Inflammatory macrophage (primary cell): ENCODE measurements at regions not wholly inside any gene's neighbourhood (a gene's known extent, or its start where the extent isn't known, plus 50 kb on each side); places are given as distances from the start of the nearest gene placed in this dataset.

Experiments used
- DNase-seq, 2 donors: peaks; one replicate each; pipeline ENCODE4 v3.0.0-alpha.2; 2020 to 2022

DNA sequence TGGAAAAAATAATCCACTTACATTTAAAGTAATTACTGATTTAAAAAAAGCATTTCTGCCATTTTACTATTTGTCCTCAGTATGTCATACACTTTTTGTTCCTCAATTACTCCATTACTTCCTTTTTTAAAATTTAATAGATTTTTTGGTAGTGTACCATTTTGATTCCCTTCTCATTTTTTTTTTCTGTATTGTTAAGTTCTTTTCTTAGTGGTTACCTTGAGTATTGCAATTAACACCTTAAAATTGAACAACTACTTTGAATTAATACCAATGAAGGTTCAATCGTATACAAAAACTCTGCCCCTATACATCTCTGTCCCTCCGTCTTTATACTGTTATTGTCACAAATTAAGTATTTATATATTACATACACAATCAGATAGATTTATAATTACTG is 240.6 kb upstream of the LMCD1 start:
- no peak for DNase-seq

DNA sequence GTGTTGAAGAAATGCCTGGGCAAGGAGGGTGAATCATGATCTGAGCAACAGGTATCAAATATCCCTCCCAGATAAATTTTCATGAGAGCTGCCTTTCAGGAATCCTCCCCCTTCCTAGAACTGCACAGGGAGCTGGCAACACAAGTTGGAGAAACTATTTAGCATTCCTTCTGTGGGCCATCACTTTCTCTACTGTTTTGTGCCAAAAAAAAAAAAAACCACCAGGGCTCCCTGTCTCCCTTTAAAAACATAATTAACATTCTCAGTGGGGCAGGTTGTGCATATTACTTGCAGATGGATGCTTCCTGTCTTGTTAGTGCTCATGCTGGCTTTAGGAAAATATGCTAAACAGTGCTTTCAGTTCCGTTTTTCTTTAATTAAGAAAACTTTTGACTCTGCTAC is 234.9 kb upstream of the LMCD1 start:
- DNase-seq, result no peak

DNA sequence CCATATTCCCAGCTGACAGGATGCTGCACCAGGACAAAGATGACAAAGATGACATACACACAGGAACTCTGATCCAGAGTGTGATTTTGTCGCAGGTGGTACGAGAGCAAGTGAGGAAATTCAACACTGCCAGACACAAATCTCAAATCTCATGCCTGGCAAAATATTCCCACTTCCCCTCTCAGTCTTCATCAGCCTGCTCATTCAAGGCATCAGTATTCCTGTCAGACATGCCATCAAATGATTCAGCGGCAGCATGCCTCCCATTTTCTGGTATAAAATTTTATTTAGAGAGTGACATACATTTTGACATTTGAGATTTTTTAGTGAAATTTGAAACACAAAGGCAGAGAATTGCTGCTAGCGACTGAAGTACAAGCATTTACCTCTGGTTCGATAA is 228.1 kb upstream of the LMCD1 start:
- no peak for DNase-seq

DNA sequence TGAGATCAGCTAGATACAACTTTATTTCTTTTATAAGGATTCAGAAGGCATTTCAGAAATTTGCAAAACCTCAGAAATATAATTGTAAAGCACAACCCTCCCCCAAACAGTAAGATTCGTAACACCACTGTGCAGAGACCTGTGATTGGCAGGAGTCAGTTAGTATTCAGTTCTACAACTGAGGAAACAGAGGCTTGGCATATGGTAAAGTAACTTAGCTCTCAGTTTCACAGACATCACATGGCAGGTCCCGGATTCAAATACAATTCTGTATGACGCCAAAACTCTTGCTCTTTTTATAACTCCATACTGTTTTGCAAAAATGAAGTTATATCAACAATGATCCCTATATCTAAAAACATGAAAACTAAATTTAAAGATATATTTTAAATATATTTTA is 225.6 kb upstream of the LMCD1 start:
- no peak for DNase-seq

DNA sequence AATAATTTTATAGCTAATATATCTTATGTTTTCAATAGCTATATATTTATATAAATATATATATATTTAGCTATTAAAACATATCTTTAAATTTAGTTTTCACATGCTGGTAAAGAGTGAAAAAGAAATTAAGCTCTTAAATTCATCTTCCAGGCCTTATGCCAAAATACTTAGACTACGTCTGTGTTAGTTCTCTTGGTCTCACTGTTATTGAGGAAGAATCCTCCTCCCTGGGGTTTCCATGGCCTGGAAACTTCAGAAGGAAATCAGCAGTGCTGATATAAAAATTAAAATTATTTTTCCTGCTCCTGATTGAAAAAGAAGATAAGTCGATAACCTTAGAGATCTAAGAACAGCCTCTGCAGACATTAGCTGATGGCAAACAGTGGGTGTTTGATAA is 225.1 kb upstream of the LMCD1 start:
- no peak for DNase-seq

DNA sequence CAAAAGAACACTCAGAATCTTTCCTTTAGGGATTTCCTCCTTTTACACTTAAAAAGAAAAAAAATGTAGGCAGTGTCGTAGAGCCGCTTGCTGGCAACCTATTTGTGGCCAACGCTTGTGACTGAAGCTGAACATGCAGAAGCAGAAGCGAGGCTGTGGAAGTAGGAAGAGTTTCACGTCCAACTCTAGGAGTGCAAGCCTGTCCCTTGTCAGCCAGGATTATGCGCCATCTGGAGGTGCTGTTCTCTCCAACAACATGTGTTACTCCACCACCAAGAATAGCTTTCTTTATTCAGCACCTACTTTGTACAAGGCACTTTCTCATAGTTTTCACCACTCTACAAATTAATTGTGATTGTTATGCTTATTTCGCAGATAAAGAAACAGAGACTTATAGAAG is 223.2 kb upstream of the LMCD1 start:
- DNase-seq, result peak; percentile 11 to 69

DNA sequence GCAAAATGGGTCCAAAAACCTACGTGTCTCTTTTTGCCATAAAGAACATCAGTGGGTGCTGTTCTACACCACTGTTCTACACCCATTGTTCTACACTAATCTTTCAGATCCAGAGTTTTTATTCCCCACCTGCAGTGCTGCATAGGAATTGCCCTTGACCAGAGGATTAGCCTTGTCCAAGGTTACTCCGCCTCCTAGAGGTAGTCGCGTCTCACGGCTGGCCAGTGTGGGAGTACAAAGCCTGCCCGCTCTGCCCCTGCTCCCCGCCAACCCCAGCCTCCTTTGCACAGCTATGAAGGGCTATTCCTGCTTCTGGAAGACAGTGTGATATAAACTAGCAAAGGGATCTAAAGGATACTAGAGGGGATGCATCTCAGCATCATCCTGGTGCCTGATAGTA is 222.1 kb upstream of the LMCD1 start:
- no peak for DNase-seq

DNA sequence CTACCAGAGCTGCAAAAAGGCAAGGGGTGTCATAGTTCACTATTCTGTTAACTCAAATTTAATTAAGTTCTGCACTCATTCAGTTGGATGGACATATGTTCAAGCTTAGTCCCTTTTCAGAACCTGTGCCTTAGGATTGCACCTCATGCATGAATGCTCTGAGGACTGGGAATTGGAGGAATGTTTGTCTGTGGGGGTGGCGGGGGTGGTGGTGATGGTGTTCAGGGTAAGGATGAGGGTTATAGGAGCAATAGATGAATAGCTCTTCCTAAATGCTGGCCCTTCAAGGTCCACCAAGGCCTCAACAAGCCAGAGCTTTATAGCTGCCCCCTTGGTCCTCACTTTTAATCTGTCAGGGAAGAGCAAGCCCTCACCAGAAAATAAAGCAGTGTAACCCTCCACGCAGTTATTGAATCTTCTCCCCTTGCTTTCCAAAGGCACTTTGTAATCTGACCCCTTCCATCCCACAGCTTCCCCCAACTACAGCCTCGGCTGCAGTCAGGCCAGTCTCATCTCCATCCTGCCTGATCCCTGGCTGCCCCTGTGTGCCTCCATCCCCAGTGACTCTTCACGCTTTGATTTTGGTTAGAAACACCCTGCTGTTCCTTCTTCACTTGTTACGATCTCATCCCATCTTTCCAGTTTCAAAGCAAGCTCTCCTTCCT is 221.6 kb upstream of the LMCD1 start:
- DNase-seq, result no peak

DNA sequence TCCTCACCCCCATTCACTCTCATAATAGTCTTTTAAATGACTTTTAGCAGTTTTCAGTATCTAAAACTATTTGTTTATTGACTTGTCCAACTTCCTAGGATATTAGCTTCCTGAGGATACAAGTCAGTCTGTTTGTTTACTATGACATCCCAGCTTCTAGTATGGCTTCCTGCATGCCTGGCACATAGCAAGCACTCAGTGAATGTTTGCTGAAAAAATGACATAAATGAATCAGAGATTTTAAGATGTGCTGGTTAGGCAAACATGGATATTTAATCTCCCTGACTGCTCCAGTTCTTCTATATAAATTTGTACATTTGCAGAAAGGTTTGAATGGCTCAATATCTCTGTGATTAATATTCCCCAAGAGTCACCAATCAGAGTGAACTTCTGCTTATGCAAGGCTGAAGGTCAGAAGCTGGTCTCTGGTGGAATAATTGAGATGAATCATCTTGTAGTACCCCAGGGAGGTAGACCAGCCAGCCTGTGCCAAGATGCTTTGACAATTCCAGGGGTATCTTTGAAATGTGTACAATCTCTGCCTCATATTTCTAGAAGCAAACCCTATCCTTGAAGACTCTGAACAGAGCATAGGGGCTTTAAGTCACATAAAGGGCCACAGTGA is 219.0 kb upstream of the LMCD1 start:
- DNase-seq, result no peak

DNA sequence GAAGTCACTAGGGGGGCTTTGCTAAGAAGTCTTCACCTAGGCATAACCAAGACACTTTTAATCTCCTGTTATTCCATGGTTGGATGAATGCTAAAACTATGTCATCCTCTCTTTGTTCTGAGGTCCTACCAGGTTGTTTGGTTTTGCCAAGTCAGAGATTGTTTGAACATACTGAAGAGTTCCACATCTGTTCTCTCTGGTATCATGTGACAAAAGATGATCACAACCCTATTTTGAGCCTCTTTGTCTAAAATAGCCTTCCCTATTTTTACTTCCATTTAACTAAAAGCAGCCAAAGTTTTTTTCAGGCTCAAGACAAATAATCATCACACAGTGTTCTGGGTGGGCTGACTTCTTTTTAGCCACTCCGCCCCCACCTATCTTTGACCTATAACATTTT is 218.4 kb upstream of the LMCD1 start:
- peak; percentile 12 to 43 for DNase-seq

DNA sequence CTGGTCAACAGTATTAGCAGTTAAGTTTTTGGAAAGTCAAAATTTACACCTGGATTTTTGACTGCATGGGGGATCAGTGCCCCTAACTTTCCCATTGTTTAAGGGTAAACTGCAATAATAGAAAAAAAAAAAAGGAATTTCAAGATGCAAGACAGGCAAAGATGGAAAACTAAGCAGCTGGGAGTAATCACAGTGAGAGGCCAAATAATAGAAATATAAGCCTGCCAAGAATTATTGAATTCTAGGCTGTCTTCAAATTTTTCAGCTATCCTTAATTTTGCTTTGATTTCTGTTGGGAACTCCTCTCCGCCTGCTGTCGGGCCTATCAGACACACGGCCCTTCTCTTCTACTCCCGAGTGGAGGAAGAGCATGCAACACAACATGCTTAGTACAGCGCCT is 215.5 kb upstream of the LMCD1 start:
- DNase-seq, result no peak

DNA sequence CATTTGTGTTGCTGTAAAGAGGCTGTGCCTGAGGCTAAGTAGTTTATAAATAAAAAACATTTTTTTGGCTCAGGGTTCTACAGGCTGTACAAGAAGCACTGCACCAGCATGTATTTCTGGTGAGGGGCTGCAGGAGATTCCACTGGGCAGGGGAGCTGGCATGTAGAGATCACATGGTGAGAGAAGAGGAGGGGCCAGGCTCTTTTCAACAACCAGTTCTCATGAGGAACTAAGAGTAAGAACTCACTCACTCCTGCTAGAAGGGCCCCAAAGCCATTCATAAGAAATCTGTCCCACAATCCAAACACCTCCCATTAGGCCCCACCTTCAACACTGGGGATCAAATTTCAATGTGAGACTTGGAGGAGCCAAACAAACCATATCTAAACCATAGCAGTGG is 214.9 kb upstream of the LMCD1 start:
- DNase-seq, result no peak

DNA sequence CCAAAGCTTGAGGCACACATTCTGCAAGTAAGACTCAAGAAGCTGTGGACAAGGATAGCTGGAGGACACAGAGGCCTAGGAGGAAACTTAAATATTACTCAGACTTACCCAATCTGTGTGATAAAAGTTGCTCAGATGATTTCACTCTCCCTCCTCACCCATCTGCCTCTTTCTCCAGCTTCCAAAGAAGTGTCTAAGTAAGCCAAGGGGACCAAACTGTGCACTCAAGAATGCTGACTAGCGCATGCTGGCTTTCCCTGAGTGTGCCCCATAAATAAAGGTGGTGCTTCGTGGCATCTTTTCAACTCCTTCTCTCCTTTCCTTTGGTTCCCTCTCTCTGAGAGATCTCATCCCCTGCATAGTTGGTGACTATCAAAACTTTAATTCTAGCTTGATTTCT is 211.0 kb upstream of the LMCD1 start:
- DNase-seq, result no peak

DNA sequence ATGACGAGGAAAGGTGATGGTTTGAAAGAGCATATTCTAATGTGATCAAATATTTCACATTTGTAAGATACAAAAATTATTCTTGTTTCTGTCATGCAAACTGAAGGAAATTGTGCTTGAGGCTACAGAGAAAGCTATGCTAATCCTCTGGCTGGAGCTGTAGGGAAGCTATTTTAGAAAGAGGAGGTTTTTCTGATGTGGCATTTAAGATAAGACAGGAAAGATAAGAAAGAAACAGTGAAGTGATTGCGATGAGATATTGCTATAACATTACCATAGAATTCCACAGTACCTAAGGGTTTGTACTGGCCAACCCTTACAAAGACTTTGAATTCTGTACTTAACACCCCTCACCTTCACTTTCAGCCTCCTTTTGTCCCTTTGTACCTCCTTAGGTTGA is 205.2 kb upstream of the LMCD1 start:
- DNase-seq, result no peak

DNA sequence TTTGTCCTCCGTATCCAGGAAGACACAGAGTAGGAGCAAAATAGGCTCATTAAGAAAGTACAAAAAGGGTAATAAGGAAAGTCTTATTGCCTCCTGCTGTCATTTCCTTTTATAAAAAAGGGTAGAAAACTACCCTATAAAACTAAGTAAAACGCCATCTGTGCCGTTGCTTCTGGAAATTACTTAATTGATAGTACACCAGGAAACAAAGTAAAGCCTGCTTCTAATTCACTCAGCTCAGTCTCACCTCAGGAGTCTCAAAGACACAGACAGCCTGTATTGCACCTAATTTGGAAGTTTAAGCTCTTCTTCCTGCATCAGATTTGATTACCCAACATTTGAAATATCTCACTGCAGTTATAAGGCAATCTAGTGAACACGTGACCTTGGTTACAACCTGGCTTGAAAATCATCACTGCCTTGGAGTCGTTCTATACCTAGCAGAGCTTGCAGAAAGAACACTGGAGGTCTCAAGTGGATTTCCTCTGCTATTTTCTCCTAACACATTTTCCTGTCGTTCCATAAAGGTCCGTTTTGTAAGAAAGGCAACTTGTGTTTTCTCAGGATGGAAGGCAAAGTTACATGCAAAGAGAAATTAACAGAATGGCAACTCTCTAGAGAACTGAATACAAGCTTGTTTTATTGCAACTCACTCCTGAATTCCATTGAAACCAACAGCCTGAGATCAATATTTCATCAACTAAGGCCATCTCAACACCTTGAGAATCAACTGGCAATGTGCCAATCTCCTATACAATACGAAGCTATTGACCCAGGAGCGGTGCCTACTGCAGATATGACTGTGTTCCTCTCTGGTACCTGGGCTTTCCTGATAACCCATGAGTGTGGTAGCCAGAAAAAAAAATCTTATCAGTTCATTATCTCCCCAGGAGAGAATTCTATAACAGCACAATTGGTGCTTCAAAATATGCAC is 203.3 kb upstream of the LMCD1 start:
- no peak for DNase-seq

DNA sequence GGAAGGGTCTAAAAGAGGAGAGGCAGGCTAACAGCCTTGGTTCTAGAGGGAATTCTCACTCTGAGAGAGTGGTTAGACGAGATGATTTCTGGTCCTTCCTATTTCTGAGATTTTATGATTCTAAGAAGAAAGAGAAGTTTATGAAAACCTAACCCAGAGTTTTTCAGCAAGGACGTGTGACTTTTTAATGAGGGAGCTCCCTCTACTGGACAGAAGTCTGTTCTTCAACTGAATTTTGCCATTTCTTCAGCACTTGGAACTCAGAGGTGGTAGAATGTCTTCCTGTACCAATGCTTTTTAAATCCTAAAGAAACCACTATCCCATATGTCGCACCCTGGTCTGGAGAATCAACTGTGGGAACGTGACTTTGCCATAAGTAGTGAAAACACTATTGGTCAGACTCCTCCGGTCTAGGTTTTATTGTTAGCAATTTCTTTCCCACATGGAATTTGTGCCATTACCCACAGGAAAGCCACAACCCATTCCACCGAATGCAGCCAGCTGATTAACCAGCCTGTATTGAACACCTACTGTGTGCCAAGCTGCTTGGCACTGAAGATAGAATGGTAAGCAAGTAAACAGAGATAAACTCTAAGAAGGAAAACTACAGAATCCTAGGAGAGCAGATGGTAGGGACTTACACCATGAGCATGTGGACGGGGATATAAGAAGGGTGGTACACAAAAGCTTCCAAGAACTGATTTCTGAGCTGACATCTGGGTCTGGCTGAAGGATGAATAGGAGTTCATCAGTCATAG is 199.5 kb upstream of the LMCD1 start:
- DNase-seq, result peak; percentile 49 to 58

DNA sequence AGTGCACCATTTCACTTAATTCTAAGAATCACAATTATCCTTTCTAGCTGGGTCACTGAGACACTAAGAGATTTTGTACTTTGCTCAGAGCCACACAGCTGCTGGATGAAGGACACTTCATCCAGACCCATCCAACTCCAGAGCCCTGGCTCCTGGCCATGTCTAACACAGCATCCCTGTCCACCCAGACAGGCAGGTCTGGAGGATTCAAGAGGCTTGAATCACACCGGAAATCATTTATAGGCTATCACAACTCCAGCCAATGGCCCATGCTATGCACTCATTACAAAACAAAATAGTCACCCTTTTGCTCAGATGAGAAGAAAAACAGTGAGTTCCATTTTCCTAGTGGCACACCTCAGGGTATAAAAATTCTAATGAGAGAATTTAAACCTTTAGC is 198.2 kb upstream of the LMCD1 start:
- DNase-seq, result no peak

DNA sequence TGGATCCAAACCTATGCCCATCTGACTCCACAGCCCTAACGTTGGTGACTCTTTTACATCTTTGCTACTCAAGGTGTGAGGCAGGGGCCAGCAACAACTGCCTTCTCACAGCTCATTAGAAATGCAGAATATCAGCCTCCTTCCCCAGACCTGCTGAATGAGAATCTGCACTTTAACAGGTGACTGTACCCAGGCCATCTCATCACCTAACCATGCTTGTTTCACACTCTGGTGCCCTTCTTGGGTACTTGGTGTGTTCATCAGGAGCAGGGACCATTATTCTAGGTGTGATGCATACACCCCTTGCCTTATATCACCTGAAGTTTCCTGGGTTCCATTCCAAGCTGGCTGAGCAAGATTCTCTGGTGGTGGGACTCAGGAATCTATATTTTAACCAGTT is 196.3 kb upstream of the LMCD1 start:
- no peak for DNase-seq

DNA sequence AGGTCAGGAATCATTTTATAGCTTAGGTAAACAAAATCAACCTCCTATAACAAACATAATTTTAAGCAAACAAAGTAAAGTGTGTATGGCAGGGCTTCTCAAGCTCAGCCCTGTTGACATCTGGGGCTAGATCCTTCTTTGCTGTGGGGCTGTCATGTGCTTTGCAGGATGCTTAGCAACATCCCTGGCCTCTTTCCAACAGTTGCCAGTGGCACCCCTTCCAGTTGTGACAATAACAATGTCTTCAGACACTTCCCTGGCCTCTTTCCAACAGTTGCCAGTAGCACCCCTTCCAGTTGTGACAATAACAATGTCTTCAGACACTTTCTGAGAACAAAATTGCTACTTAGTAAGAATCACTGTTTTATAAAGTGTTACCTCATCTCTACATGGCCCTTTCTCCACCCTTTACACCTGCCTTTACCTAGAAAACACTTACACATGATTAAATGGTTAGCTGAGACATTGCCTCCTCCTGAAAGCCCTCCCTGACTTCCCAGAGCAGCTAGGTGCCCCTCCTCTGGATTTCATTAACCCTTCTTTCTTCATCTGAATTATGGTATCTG is 194.0 kb upstream of the LMCD1 start:
- DNase-seq, result no peak

DNA sequence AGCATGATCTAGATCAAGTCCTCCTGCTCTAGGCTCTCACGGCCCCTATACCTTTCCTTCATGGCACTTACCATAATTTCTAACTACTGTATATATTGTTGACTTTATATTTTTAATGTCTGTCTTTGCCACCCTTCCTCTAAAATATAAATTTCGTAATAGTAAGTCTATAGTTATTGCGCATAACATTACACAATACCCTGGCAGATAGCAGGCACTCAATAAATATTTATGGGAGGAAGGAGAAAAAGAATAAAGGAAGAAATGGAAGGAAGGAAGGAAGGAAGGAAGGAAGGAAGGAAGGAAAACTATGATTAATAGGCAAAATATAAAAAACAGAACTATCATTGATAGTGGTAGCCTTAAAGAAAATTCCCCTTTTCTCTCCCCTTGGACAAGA is 190.3 kb upstream of the LMCD1 start:
- DNase-seq, result peak in 1 of 2 donors; percentile 11

DNA sequence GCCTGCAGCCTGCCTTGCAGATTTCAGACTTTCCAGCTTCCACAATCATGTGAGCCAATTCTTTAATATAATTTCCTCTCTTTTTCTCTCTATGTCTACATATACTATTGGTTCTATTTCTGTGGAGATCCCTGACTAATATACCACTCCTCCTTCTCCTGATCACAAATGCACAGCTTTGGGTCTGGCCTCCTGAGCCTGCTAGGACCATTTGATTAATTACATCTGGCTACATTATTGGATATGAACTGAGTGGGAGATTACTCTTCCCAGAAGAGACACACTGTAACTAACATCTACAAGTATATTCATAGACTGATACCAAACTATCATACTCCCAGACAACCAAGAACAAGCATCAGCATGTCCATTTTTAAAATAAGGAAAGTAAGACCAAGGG is 188.9 kb upstream of the LMCD1 start:
- no peak for DNase-seq

DNA sequence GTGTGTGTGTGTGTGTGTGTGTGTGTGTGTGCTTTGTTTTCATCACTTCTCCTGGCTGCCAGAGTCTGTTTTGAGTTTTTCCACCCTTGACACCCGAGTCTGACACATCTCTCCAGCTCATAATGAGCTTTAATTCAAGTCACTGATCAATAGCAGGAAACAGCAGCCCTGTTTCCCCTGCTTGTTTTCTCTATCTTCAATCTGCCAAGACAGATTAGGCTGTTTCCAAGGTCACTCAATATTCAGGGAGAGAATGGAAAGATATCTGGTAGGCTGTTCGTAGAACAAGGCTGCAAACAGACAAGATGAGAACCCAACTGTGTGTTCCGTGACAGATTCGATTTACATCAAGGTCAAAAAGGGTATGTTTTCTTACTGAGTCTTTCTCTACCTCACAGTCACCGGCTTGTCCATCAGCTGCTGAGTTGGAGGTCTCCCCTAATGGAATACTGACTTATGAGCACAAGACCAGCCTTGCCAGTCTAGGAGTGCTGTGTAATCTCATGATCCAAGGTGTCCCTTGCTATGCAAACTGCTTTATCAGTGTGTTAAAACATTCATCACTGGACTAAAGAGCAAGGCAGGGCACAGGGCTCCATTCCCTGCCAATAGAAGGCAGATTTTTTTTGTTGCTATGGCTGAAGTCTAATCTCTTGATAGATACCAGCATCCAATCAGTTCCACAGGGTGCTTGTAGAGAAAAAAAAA is 187.9 kb upstream of the LMCD1 start:
- no peak for DNase-seq
